ENCODE measurements at regions not wholly inside any gene's neighbourhood (a gene's known extent, or its start where the extent isn't known, plus 50 kb on each side); places are given as distances from the start of the nearest gene placed in this dataset.

GRCh38 chr2:136206613-136207012 lies 88.7 kb upstream of the CXCR4 start:
- FAIRE-seq (no peak), DNase-seq (ENCODE audit: extremely low read depth in 1 of 4, low spot score in 3 of 4) (no peak), ATAC-seq (no peak)
- Histone ChIP-seq H3K9ac (ENCODE audit: insufficient read depth in 1 of 2, low read depth in 2 of 2, low read length in 2 of 2) (no peak overlapping the region), H3K9me1 (ENCODE audit: control insufficient read depth, insufficient read depth, low read length) (no peaks in the 10 kb centered on the region), H3K79me2 (ENCODE audit: control insufficient read depth, insufficient read depth, low read length) (no peaks in the 10 kb centered on the region), H2AFZ (ENCODE audit: low read depth, low read length) (no peak overlapping the region), H3K4me3 (no peak overlapping the region), H3K4me2 (ENCODE audit: insufficient read depth, low read length) (no peak overlapping the region), H4K20me1 (replicated peaks; ENCODE audit: control insufficient read depth, insufficient read depth, low read length) (no peaks in the 10 kb centered on the region), H3K4me1 (replicated peaks in 1 of 2; ENCODE audit: control insufficient read depth in 2 of 2, insufficient read depth in 2 of 2, low read length in 2 of 2) (no peaks in the 10 kb centered on the region), H3K27me3 (ENCODE audit: control insufficient read depth in 2 of 2, insufficient read depth in 2 of 2, low read length in 2 of 2) (no peaks in the 10 kb centered on the region), H3K36me3 (ENCODE audit: control insufficient read depth, insufficient read depth, low read length) (no peaks in the 10 kb centered on the region), H3K9me3 (replicated peaks; ENCODE audit: control insufficient read depth, insufficient read depth, low read depth, low read length) (no peaks in the 10 kb centered on the region), H3K27ac (ENCODE audit: extremely low read depth, low read depth, low read length) (no peak overlapping the region)
- ChIA-PET CTCF (ENCODE audit: low intra/inter-chr PET ratio) (no interaction called here), POLR2A (no interaction called here)
- intact Hi-C loops (cut with micrococcal nuclease) (no loop called here), in situ Hi-C loops (cut with MboI) (no loop called here)
- TF ChIP-seq NCOA6 (IDR thresholded peaks at IDR 0.05) (no peak), HNRNPL (IDR thresholded peaks at IDR 0.05; ENCODE audit: low read depth, low read length) (no peak), ESRRB (CRISPR knock-in tag; IDR thresholded peaks at IDR 0.05; ENCODE audit: borderline replicate concordance) (no peak), BCL6 (CRISPR knock-in tag; IDR thresholded peaks at IDR 0.05) (no peak), POLR3A (IDR thresholded peaks at IDR 0.05; ENCODE audit: borderline replicate concordance, extremely low read depth, insufficient read depth, insufficient read length) (no peak), MCM5 (IDR thresholded peaks at IDR 0.05; ENCODE audit: low read depth) (no peak), CCAR2 (IDR thresholded peaks at IDR 0.05; ENCODE audit: low read depth, low read length) (no peak), ZNF23 (CRISPR knock-in tag; IDR thresholded peaks at IDR 0.05) (no peak), KLF16 (IDR thresholded peaks at IDR 0.05) (no peak), ZNF384 (IDR thresholded peaks at IDR 0.05; ENCODE audit: low read depth, low read length) (no peak), CTCF (IDR thresholded peaks at IDR 0.05 in 2 of 3, conservative IDR thresholded peaks at IDR 0.05 in 1 of 3; ENCODE audit: insufficient read depth in 2 of 3, low read depth in 1 of 3, low read length in 3 of 3) (no peak)
- under 1% methylated on average over 7 of the region's 7 CpGs for WGBS (ENCODE audit: insufficient coverage, low coverage, missing lambda C conversion rate)
- no TSS peak for BruUV-seq (replicated peaks)
